SK-N-SH treated with all-trans-retinoic acid at 6 μM for 48 hours (cell line): ENCODE measurements at regions not wholly inside any gene's neighbourhood (a gene's known extent, or its start where the extent isn't known, plus 50 kb on each side); places are given as distances from the start of the nearest gene placed in this dataset.

Source experiments
- ATAC-seq: fragments of 200-7000 bp; cut with Tn5 transposase; 3 replicates; pipeline ENCODE4 v1.9.1; 2020; ENCODE audit warnings: mild to moderate bottlenecking, moderate library complexity
- ARNTL ChIP-seq: fragments of 450-650 bp; formaldehyde crosslinking; IDR thresholded peaks from 2 replicates; pipeline ENCODE4 v1.5.0; 2020; ENCODE audit warnings: low read depth, mild to moderate bottlenecking, moderate library complexity, borderline replicate concordance
- BACH2 ChIP-seq: fragments of 250-450 bp; sonication (Bioruptor Pico); IDR thresholded peaks from 2 replicates; pipeline ENCODE4 v1.9.0; 2021; ENCODE audit warnings: mild to moderate bottlenecking, borderline replicate concordance
- CSDC2 ChIP-seq: fragments of 250-450 bp; sonication (Bioruptor Pico); IDR thresholded peaks from 2 replicates; pipeline ENCODE4 v1.5.0; 2020; ENCODE audit warnings: mild to moderate bottlenecking, moderate library complexity
- CSRNP3 ChIP-seq: fragments of 250-450 bp; sonication (Bioruptor Pico); IDR thresholded peaks from 2 replicates; pipeline ENCODE4 v1.5.1; 2021; ENCODE audit warnings: mild to moderate bottlenecking, moderate library complexity
- ESRRG ChIP-seq: fragments of 250-450 bp; sonication (Bioruptor Pico); IDR thresholded peaks from 2 replicates; pipeline ENCODE4 v1.6.1; 2021; ENCODE audit warnings: mild to moderate bottlenecking
- GLIS3 ChIP-seq: fragments of 250-450 bp; sonication (Bioruptor Pico); IDR thresholded peaks from 2 replicates; pipeline ENCODE4 v1.5.0; 2020; ENCODE audit warnings: mild to moderate bottlenecking, moderate library complexity
- ISL1 ChIP-seq: fragments of 250-450 bp; sonication (Bioruptor Pico); IDR thresholded peaks from 2 replicates; pipeline ENCODE4 v2.1.2; 2022; ENCODE audit warnings: mild to moderate bottlenecking, moderate library complexity
- OSR1 ChIP-seq: fragments of 250-450 bp; sonication (Bioruptor Pico); IDR thresholded peaks from 2 replicates; pipeline ENCODE4 v1.8.0; 2022; ENCODE audit warnings: moderate library complexity, mild to moderate bottlenecking, inconsistent platforms
- PPARA ChIP-seq: fragments of 250-450 bp; sonication (Bioruptor Pico); IDR thresholded peaks from 2 replicates; pipeline ENCODE4 v1.5.0; 2020; ENCODE audit warnings: mild to moderate bottlenecking, borderline replicate concordance
- RARB ChIP-seq: fragments of 250-450 bp; sonication (Bioruptor Pico); IDR thresholded peaks from 2 replicates; pipeline ENCODE4 v1.8.0; 2021; ENCODE audit warnings: mild to moderate bottlenecking, moderate library complexity
- SNAI2 ChIP-seq: fragments of 250-450 bp; sonication (Bioruptor Pico); IDR thresholded peaks from 2 replicates; pipeline ENCODE4 v1.5.0; 2020; ENCODE audit warnings: mild to moderate bottlenecking, moderate library complexity
- TCF4 ChIP-seq: fragments of 250-450 bp; sonication (Bioruptor Pico); IDR thresholded peaks from 2 replicates; pipeline ENCODE4 v1.8.0; 2021; ENCODE audit warnings: mild to moderate bottlenecking, moderate library complexity, borderline replicate concordance
- TOX ChIP-seq: fragments of 250-450 bp; sonication (Bioruptor Pico); IDR thresholded peaks from 2 replicates; pipeline ENCODE4 v1.8.0; 2021; ENCODE audit warnings: mild to moderate bottlenecking, moderate library complexity, borderline replicate concordance
- ZC3H10 ChIP-seq: fragments of 250-450 bp; sonication (Bioruptor Pico); IDR thresholded peaks from 2 replicates; pipeline ENCODE4 v1.5.1; 2021; ENCODE audit warnings: mild to moderate bottlenecking, moderate library complexity
- ZFP3 ChIP-seq: fragments of 250-450 bp; sonication (Bioruptor Pico); IDR thresholded peaks from 2 replicates; pipeline ENCODE4 v1.5.0; 2020; ENCODE audit warnings: mild to moderate bottlenecking, moderate library complexity
- ZFP30 ChIP-seq: fragments of 450-650 bp; formaldehyde crosslinking; IDR thresholded peaks from 2 replicates; pipeline ENCODE4 v1.5.0; 2022; ENCODE audit warnings: mild to moderate bottlenecking, moderate library complexity
- ZNF565 ChIP-seq: fragments of 450-650 bp; formaldehyde crosslinking; conservative IDR thresholded peaks from 2 replicates; pipeline ENCODE4 v1.5.0; 2020; ENCODE audit warnings: low read depth, mild to moderate bottlenecking, moderate library complexity
- ZNF70 ChIP-seq: fragments of 450-650 bp; formaldehyde crosslinking; IDR thresholded peaks from 2 replicates; pipeline ENCODE4 v1.5.0; 2020; ENCODE audit warnings: mild to moderate bottlenecking, moderate library complexity
- ZNF8 ChIP-seq: fragments of 450-650 bp; formaldehyde crosslinking; IDR thresholded peaks from 2 replicates; pipeline ENCODE4 v1.5.0; 2020; ENCODE audit warnings: mild to moderate bottlenecking, moderate library complexity
- TF ChIP-seq, protein P1 (sequence below): fragments of 250-450 bp; sonication (Bioruptor Pico); IDR thresholded peaks from 2 replicates; pipeline ENCODE4 v1.8.0; 2020; ENCODE audit warnings: mild to moderate bottlenecking, moderate library complexity, borderline replicate concordance
- TF ChIP-seq, protein P2 (sequence below): fragments of 250-450 bp; sonication (Bioruptor Pico); IDR thresholded peaks from 2 replicates; pipeline ENCODE4 v1.8.0; 2021; ENCODE audit warnings: low read depth, mild to moderate bottlenecking, moderate library complexity, borderline replicate concordance
- TF ChIP-seq, protein P3 (sequence below): fragments of 250-450 bp; sonication (Bioruptor Pico); IDR thresholded peaks from 2 replicates; pipeline ENCODE4 v1.5.1; 2020; ENCODE audit warnings: low read depth, mild to moderate bottlenecking, moderate library complexity

GRCh38 chr3:13713396-13713795, 164.5 kb downstream of the FBLN2 start:
- ATAC-seq, result no peak
- TF ChIP-seq ZFP30 (CRISPR knock-in tag) (no peak), BACH2 (CRISPR knock-in tag) (no peak)

GRCh38 chr3:13712682-13713180, 163.8 kb downstream of the FBLN2 start:
- TF ChIP-seq OSR1 (CRISPR knock-in tag) (no peak), ARNTL (CRISPR knock-in tag) (no peak), ESRRG (CRISPR knock-in tag) (no peak), ZNF70 (CRISPR knock-in tag) (no peak), CSRNP3 (CRISPR knock-in tag) (no peak), RARB (CRISPR knock-in tag) (no peak), ZNF565 (CRISPR knock-in tag) (no peak), TCF4 (CRISPR knock-in tag) (no peak), PPARA (CRISPR knock-in tag) (no peak), CSDC2 (no peak), TOX (CRISPR knock-in tag) (no peak), ISL1 (no peak), ZFP3 (CRISPR knock-in tag) (no peak), BACH2 (CRISPR knock-in tag) (no peak), ZC3H10 (no peak), ZFP30 (CRISPR knock-in tag) (no peak), GLIS3 (no peak)
- TF ChIP-seq, protein P1, sequence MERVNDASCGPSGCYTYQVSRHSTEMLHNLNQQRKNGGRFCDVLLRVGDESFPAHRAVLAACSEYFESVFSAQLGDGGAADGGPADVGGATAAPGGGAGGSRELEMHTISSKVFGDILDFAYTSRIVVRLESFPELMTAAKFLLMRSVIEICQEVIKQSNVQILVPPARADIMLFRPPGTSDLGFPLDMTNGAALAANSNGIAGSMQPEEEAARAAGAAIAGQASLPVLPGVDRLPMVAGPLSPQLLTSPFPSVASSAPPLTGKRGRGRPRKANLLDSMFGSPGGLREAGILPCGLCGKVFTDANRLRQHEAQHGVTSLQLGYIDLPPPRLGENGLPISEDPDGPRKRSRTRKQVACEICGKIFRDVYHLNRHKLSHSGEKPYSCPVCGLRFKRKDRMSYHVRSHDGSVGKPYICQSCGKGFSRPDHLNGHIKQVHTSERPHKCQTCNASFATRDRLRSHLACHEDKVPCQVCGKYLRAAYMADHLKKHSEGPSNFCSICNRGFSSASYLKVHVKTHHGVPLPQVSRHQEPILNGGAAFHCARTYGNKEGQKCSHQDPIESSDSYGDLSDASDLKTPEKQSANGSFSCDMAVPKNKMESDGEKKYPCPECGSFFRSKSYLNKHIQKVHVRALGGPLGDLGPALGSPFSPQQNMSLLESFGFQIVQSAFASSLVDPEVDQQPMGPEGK (CRISPR knock-in tag), result no peak
- TF ChIP-seq, protein P2, sequence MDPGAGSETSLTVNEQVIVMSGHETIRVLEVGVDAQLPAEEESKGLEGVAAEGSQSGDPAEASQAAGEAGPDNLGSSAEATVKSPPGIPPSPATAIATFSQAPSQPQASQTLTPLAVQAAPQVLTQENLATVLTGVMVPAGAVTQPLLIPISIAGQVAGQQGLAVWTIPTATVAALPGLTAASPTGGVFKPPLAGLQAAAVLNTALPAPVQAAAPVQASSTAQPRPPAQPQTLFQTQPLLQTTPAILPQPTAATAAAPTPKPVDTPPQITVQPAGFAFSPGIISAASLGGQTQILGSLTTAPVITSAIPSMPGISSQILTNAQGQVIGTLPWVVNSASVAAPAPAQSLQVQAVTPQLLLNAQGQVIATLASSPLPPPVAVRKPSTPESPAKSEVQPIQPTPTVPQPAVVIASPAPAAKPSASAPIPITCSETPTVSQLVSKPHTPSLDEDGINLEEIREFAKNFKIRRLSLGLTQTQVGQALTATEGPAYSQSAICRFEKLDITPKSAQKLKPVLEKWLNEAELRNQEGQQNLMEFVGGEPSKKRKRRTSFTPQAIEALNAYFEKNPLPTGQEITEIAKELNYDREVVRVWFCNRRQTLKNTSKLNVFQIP, result no peak
- TF ChIP-seq, protein P3, sequence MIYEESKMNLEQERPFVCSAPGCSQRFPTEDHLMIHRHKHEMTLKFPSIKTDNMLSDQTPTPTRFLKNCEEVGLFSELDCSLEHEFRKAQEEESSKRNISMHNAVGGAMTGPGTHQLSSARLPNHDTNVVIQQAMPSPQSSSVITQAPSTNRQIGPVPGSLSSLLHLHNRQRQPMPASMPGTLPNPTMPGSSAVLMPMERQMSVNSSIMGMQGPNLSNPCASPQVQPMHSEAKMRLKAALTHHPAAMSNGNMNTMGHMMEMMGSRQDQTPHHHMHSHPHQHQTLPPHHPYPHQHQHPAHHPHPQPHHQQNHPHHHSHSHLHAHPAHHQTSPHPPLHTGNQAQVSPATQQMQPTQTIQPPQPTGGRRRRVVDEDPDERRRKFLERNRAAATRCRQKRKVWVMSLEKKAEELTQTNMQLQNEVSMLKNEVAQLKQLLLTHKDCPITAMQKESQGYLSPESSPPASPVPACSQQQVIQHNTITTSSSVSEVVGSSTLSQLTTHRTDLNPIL (CRISPR knock-in tag), result no peak
- ATAC-seq, result no peak

DNA sequence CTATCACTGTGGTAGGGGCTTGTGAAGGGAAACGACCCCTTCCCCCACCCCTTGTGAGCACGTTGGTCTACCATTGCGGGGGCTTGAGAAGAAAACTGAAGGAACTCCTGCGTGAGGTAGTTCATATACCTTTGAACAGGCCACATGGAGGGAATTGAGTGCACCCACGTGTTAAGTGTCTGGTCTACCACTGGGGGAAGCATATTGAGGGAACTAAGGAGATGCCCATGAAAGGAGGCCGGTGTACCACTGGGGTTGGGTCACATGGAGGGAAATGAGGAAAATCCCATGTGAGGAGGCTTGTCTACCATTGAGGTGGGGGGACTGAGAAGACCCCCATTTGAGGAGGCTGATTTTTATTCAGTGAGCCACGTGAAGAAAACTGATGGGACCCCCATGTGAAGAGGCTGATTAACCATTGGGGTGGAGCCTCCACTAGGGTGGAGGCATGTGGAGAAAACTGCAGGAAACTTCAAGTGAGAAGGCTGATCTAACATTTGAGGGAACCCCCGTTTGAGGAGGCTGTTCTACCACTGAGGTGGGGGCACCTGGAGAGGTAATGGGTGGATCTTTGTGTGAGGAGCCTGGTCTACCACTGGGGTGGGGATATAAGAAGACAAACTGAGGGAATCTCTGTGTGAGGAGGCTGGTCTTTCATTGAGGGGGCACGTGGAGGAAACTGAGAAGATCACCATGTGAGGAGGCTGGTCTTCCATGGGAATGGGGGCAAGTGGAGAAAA, 163.2 kb downstream of the FBLN2 start:
- TF ChIP-seq SNAI2 (no peak), PPARA (CRISPR knock-in tag) (no peak), ZNF565 (CRISPR knock-in tag) (no peak), ARNTL (CRISPR knock-in tag) (no peak), TOX (CRISPR knock-in tag) (no peak), ZNF70 (CRISPR knock-in tag) (no peak), ZNF8 (CRISPR knock-in tag) (no peak), BACH2 (CRISPR knock-in tag) (no peak)
- TF ChIP-seq, protein P3 (CRISPR knock-in tag), result no peak
- ATAC-seq, result no peak
